ENCODE measurements at regions not wholly inside any gene's neighbourhood (a gene's known extent, or its start where the extent isn't known, plus 50 kb on each side); places are given as distances from the start of the nearest gene placed in this dataset.

DNA sequence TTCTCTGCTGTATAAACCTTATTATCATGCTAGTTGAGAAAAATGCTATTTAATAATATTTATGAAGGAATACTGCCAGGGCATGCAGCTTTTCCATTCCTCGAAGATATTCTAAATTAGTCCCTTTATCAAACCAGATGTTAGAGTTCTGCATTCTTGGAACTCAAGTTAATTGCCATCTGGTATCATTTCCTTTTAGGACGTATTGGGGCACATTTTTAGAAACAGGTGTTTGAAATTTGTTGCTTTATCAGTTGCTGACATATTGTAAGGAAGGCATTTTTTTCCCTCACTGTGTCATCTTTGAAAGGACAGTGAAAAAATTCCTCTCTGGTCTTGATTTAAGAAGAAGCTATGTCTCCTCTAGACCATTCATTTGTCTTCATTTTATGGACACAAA is 471.2 kb upstream of the PRICKLE1 start:
- DNase-seq (ENCODE audit: low read depth, low spot score), result no peak
- Histone ChIP-seq H3K4me3 (no peak overlapping the region), H3K36me3 (ENCODE audit: insufficient read depth, low read length) (no peaks in the 10 kb centered on the region), H3K27ac (no peak overlapping the region), H3K9me3 (ENCODE audit: low read depth, low read length) (no peaks in the 10 kb centered on the region), H3K9ac (ENCODE audit: insufficient read length) (no peak overlapping the region)
- TF ChIP-seq EZH2 (IDR thresholded peaks at IDR 0.05), result no peak
- no peak for TF ChIP-seq POLR2AphosphoS5 (IDR thresholded peaks at IDR 0.05; ENCODE audit: borderline replicate concordance, low read depth, low read length)
- no peak for TF ChIP-seq FOXP2 (optimal IDR thresholded peaks at IDR 0.05; ENCODE audit: control extremely low read depth, extremely low read length, insufficient read depth)

DNA sequence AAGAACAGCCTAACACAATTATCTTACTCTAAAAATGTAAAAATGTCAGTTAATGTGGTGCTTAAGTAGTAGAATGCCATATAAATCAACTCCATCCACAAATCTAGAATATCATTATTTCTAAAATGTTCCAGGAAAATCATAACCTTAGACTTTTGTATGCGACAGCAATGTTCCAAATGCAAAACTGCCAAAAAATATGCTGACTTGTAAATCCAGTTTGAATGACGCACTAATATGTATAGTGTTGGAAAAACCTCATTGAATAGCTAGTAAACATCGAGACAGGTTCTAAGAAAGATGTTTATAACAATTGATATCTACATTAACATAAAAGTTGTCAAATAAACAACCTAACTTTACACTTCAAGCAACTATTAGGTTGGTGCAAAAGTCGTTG is 469.1 kb upstream of the PRICKLE1 start:
- no peaks in the 10 kb centered on the region for H3K36me3 ChIP-seq (ENCODE audit: insufficient read depth, low read length)
- no peak overlapping the region for H3K9ac ChIP-seq (ENCODE audit: insufficient read length)
- H3K27ac ChIP-seq, result no peak overlapping the region
- H3K9me3 ChIP-seq (ENCODE audit: low read depth, low read length), result no peaks in the 10 kb centered on the region
- TF ChIP-seq FOXP2 (optimal IDR thresholded peaks at IDR 0.05; ENCODE audit: control extremely low read depth, extremely low read length, insufficient read depth) (no peak), EZH2 (IDR thresholded peaks at IDR 0.05) (no peak), POLR2AphosphoS5 (IDR thresholded peaks at IDR 0.05; ENCODE audit: borderline replicate concordance, low read depth, low read length) (no peak)
- DNase-seq (ENCODE audit: low read depth, low spot score), result no peak
- no peak overlapping the region for H3K4me3 ChIP-seq

DNA sequence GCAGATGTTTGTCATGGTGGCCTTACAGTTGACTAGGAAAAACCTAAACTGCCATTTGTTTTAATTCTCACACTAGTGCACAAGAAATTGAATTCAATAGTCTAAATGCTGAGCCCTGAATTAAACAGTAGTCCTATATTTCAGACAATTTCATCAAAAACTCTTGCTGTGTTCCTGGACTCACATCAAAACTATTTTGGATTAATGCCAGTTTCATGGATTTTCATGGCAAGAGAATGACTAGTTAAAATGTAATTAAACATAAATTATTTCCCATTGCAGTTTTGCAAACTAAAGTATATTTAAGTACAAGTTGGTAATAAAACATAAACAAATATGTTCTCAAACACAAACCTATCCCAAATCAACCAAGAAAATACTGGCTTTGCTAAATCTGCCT is 468.0 kb upstream of the PRICKLE1 start:
- Histone ChIP-seq H3K9ac (ENCODE audit: insufficient read length) (no peak overlapping the region), H3K9me3 (ENCODE audit: low read depth, low read length) (no peaks in the 10 kb centered on the region), H3K27ac (no peak overlapping the region), H3K4me3 (no peak overlapping the region), H3K36me3 (ENCODE audit: insufficient read depth, low read length) (no peaks in the 10 kb centered on the region)
- DNase-seq (ENCODE audit: low read depth, low spot score), result no peak
- TF ChIP-seq EZH2 (IDR thresholded peaks at IDR 0.05) (no peak), FOXP2 (optimal IDR thresholded peaks at IDR 0.05; ENCODE audit: control extremely low read depth, extremely low read length, insufficient read depth) (no peak), POLR2AphosphoS5 (IDR thresholded peaks at IDR 0.05; ENCODE audit: borderline replicate concordance, low read depth, low read length) (no peak)

DNA sequence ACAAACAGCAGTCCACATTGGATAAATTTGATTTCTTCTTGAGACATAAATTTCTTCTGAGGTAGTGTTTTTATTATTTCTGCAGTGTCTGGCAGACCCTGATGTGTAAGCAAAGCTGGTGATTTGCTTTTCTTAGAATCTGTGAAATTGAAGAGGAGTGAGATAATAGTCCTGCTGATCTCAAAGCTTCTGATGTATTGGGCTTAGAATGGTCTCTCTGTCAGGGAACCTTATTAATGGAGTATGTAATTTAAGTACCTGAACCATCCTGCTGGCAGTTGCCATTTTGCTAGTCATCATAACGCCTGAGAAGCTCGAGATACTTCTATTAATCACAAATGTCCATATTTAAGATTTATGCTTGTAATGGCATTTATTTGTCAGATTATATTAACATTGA is 464.5 kb upstream of the PRICKLE1 start:
- Histone ChIP-seq H3K9ac (ENCODE audit: insufficient read length) (no peak overlapping the region), H3K27ac (no peak overlapping the region), H3K9me3 (ENCODE audit: low read depth, low read length) (no peaks in the 10 kb centered on the region), H3K4me3 (no peak overlapping the region), H3K36me3 (ENCODE audit: insufficient read depth, low read length) (no peaks in the 10 kb centered on the region)
- TF ChIP-seq EZH2 (IDR thresholded peaks at IDR 0.05) (no peak), POLR2AphosphoS5 (IDR thresholded peaks at IDR 0.05; ENCODE audit: borderline replicate concordance, low read depth, low read length) (no peak), FOXP2 (optimal IDR thresholded peaks at IDR 0.05; ENCODE audit: control extremely low read depth, extremely low read length, insufficient read depth) (no peak)
- no peak for DNase-seq (ENCODE audit: low read depth, low spot score)

DNA sequence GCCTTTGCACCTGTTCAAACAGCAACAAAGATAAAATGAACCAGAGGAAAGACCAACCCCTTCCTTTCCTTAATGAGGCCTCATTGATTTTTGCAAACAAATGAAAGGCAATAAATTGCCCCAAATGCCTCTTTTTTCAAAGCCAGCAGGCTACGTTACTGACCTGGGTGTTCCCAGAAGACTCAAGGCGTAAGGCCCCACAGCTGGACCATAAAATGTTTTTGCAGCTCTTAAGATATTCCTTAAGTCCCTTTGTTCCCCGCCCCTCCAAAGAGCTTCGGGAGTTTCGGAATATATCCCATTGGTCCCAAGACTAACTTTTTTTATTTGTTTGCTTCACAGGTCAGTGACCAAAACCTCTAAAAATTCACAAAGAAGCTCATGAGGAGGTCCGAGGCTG is 462.9 kb upstream of the PRICKLE1 start:
- Histone ChIP-seq H3K27ac (no peak overlapping the region), H3K36me3 (ENCODE audit: insufficient read depth, low read length) (no peaks in the 10 kb centered on the region), H3K9me3 (ENCODE audit: low read depth, low read length) (no peaks in the 10 kb centered on the region), H3K4me3 (no peak overlapping the region), H3K9ac (ENCODE audit: insufficient read length) (no peak overlapping the region)
- DNase-seq (ENCODE audit: low read depth, low spot score), result no peak
- TF ChIP-seq POLR2AphosphoS5 (IDR thresholded peaks at IDR 0.05; ENCODE audit: borderline replicate concordance, low read depth, low read length) (no peak), FOXP2 (optimal IDR thresholded peaks at IDR 0.05; ENCODE audit: control extremely low read depth, extremely low read length, insufficient read depth) (no peak), EZH2 (IDR thresholded peaks at IDR 0.05) (no peak)

DNA sequence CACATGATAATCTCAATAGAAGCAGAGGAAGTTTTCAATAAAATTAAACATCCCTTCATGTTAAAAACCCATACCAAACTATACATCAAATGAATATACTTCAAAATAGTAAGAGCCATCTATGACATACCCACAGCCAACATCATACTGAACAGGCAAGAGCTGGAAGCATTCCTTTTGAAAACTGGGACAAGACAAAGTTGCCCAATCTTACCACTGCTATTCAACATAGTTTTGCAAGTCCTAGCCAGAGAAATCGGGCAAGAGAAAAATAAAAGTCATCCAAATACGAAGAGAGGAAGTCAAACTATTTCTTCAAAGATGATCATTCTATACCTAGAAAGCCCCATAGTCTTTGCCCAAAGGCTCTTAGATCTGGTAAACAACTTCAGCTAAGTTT is 454.7 kb upstream of the PRICKLE1 start:
- no peaks in the 10 kb centered on the region for H3K36me3 ChIP-seq (ENCODE audit: insufficient read depth, low read length)
- no peak overlapping the region for H3K4me3 ChIP-seq
- no peak overlapping the region for H3K27ac ChIP-seq
- no peak for TF ChIP-seq FOXP2 (optimal IDR thresholded peaks at IDR 0.05; ENCODE audit: control extremely low read depth, extremely low read length, insufficient read depth)
- TF ChIP-seq EZH2 (IDR thresholded peaks at IDR 0.05), result no peak
- no peak for TF ChIP-seq POLR2AphosphoS5 (IDR thresholded peaks at IDR 0.05; ENCODE audit: borderline replicate concordance, low read depth, low read length)
- no peaks in the 10 kb centered on the region for H3K9me3 ChIP-seq (ENCODE audit: low read depth, low read length)
- no peak for DNase-seq (ENCODE audit: low read depth, low spot score)
- no peak overlapping the region for H3K9ac ChIP-seq (ENCODE audit: insufficient read length)

DNA sequence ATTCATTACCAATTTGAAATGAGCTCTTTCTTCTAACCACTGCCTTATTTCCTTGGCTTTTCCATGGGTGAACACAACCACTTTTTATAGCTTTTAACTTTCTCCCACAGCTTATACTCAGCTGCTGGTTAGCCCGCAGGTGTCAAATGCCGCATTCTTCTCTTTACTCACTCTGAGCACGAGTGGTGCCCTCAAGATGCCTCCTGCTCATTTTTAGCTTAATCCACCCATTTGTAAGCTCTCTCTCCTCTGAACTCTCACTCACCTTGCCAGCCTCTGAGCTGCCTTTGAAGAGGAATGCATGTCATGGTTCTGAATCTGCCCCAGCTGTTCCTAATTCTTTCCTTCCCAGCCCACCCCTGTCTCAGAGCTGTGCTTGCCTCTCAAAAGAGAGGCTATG is 449.4 kb upstream of the PRICKLE1 start:
- Histone ChIP-seq H3K9ac (ENCODE audit: insufficient read length) (no peak overlapping the region), H3K36me3 (ENCODE audit: insufficient read depth, low read length) (no peaks in the 10 kb centered on the region), H3K27ac (no peak overlapping the region), H3K9me3 (ENCODE audit: low read depth, low read length) (no peaks in the 10 kb centered on the region), H3K4me3 (no peak overlapping the region)
- DNase-seq (ENCODE audit: low read depth, low spot score), result no peak
- no peak for TF ChIP-seq EZH2 (IDR thresholded peaks at IDR 0.05)
- no peak for TF ChIP-seq POLR2AphosphoS5 (IDR thresholded peaks at IDR 0.05; ENCODE audit: borderline replicate concordance, low read depth, low read length)
- TF ChIP-seq FOXP2 (optimal IDR thresholded peaks at IDR 0.05; ENCODE audit: control extremely low read depth, extremely low read length, insufficient read depth), result no peak

DNA sequence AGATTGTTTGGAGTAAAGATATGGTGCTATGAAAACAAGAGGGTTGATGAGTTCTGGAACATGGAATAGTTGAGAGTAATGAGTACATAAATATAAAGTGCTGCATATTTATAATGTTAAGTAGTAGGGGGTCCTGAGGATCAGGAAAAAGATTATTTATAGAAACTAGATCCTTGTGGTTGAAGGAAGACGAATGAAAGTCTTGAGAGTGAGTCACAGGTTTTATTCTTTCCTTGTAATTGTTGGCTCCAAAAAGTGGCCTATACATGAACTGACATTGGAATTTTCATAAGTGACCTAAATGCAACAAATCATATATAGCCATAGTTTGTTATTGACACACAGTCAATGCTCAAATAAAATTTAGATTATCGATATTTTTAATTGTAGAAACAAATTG is 440.4 kb upstream of the PRICKLE1 start:
- DNase-seq (ENCODE audit: low read depth, low spot score), result no peak
- H3K9ac ChIP-seq (ENCODE audit: insufficient read length), result no peak overlapping the region
- TF ChIP-seq EZH2 (IDR thresholded peaks at IDR 0.05) (no peak), FOXP2 (optimal IDR thresholded peaks at IDR 0.05; ENCODE audit: control extremely low read depth, extremely low read length, insufficient read depth) (no peak), POLR2AphosphoS5 (IDR thresholded peaks at IDR 0.05; ENCODE audit: borderline replicate concordance, low read depth, low read length) (no peak)

DNA sequence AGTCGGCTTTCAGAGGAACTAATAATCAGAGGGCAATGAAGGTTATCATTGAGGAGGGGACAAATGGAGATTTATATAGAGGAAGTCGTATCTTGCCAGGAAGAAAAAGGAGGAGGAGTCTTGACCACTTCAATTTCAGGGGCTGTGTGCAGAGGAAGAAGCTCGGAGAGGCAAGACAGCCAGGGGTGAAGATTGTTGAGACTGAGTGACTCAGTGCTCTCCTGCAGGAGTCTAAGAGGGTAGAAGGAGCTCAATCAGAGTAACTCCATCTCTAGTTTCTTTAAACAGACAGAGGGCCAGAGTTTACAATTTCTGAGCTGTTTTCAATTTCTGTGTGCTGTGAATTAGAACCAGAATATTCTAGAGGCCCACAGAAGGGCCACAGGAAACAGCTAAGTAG is 439.3 kb upstream of the PRICKLE1 start:
- TF ChIP-seq EZH2 (IDR thresholded peaks at IDR 0.05) (no peak), POLR2AphosphoS5 (IDR thresholded peaks at IDR 0.05; ENCODE audit: borderline replicate concordance, low read depth, low read length) (no peak), FOXP2 (optimal IDR thresholded peaks at IDR 0.05; ENCODE audit: control extremely low read depth, extremely low read length, insufficient read depth) (no peak)
- no peaks in the 10 kb centered on the region for H3K36me3 ChIP-seq (ENCODE audit: insufficient read depth, low read length)
- DNase-seq (ENCODE audit: low read depth, low spot score), result no peak
- no peak overlapping the region for H3K9ac ChIP-seq (ENCODE audit: insufficient read length)
- H3K4me3 ChIP-seq, result no peak overlapping the region
- H3K27ac ChIP-seq, result no peak overlapping the region
- H3K9me3 ChIP-seq (ENCODE audit: low read depth, low read length), result no peaks in the 10 kb centered on the region

More for the DNA sequence above, 440.4 kb upstream of the PRICKLE1 start:
- H3K27ac ChIP-seq, result no peak overlapping the region
- no peaks in the 10 kb centered on the region for H3K36me3 ChIP-seq (ENCODE audit: insufficient read depth, low read length)
- H3K4me3 ChIP-seq, result no peak overlapping the region
- H3K9me3 ChIP-seq (ENCODE audit: low read depth, low read length), result no peaks in the 10 kb centered on the region

Measured in SK-N-MC (cell line).